ENCODE measurements at regions not wholly inside any gene's neighbourhood (a gene's known extent, or its start where the extent isn't known, plus 50 kb on each side); places are given as distances from the start of the nearest gene placed in this dataset.
"Not testable (repeated sequence)": the region's sequence is repeated elsewhere in the genome, so short reads cannot be mapped to it uniquely, and the experiment has no call there.

- not testable (repeated sequence) for H3K4me1 ChIP-seq (ENCODE audit: control insufficient read depth, insufficient read depth, low read depth, low read length); H2BK15ac ChIP-seq (ENCODE audit: low read depth, poor library complexity, severe bottlenecking); H4K8ac ChIP-seq (ENCODE audit: low read length); H3K79me1 ChIP-seq (replicated peaks; ENCODE audit: low read length, poor library complexity, severe bottlenecking); H4K91ac ChIP-seq (ENCODE audit: low read length); H2AK5ac ChIP-seq (ENCODE audit: low read length, severe bottlenecking); H3K4ac ChIP-seq (ENCODE audit: low read depth in 1 of 2, low read length in 2 of 2); H3K4me3 ChIP-seq (ENCODE audit: insufficient read depth in 1 of 2, low read depth in 1 of 2, low read length in 2 of 2); H3K18ac ChIP-seq (ENCODE audit: low read depth in 1 of 2, low read length in 2 of 2); H3K9ac ChIP-seq (ENCODE audit: low read length); H3K14ac ChIP-seq (ENCODE audit: low read length in 2 of 2); H2BK5ac ChIP-seq (ENCODE audit: low read depth, low read length, poor library complexity, severe bottlenecking); H3K23ac ChIP-seq (ENCODE audit: low read length in 2 of 2); H3K27ac ChIP-seq (ENCODE audit: low read length, poor library complexity, severe bottlenecking); H3K9me3 ChIP-seq (ENCODE audit: control insufficient read depth, low read length); H2BK12ac ChIP-seq (ENCODE audit: low read length in 2 of 2); H3K36me3 ChIP-seq (ENCODE audit: control insufficient read depth in 1 of 2, insufficient read depth in 2 of 2, low read depth in 1 of 2, low read length in 2 of 2); H2BK120ac ChIP-seq (ENCODE audit: low read depth, low read length); DNase-seq; H3K4me2 ChIP-seq (ENCODE audit: low read length, poor library complexity, severe bottlenecking); H2AFZ ChIP-seq (ENCODE audit: low read depth, low read length); H3K27me3 ChIP-seq (ENCODE audit: control insufficient read depth in 1 of 2, insufficient read depth in 1 of 2, low read length in 2 of 2)
- WGBS = 57% methylated on average over 1 of the region's 1 CpG
These were observed 391.8 kb downstream of the NPIPA7 start for GRCh38 chr16:16770717-16771116.

GRCh38 chr16:16774389-16774788, 395.4 kb downstream of the NPIPA7 start:
- no peak overlapping the region for H2BK12ac ChIP-seq (ENCODE audit: low read length in 2 of 2)
- no peak overlapping the region for H3K4me3 ChIP-seq (ENCODE audit: insufficient read depth in 1 of 2, low read depth in 1 of 2, low read length in 2 of 2)
- H4K8ac ChIP-seq (ENCODE audit: low read length) = no peak overlapping the region
- peaks cover 3% of the 10 kb centered on the region for H3K9me3 ChIP-seq (ENCODE audit: control insufficient read depth, low read length)
- no peak for DNase-seq
- H3K27me3 ChIP-seq (ENCODE audit: control insufficient read depth in 1 of 2, insufficient read depth in 1 of 2, low read length in 2 of 2) = no peaks in the 10 kb centered on the region
- H3K18ac ChIP-seq (ENCODE audit: low read depth in 1 of 2, low read length in 2 of 2) = no peak overlapping the region
- no peak overlapping the region for H2AK5ac ChIP-seq (ENCODE audit: low read length, severe bottlenecking)
- H3K14ac ChIP-seq (ENCODE audit: low read length in 2 of 2) = no peak overlapping the region
- no peak overlapping the region for H2BK15ac ChIP-seq (ENCODE audit: low read depth, poor library complexity, severe bottlenecking)
- no peak overlapping the region for H3K4me2 ChIP-seq (ENCODE audit: low read length, poor library complexity, severe bottlenecking)
- no peak overlapping the region for H3K9ac ChIP-seq (ENCODE audit: low read length)
- H2BK120ac ChIP-seq (ENCODE audit: low read depth, low read length) = no peak overlapping the region
- H2BK5ac ChIP-seq (ENCODE audit: low read depth, low read length, poor library complexity, severe bottlenecking) = no peak overlapping the region
- no peaks in the 10 kb centered on the region for H3K4me1 ChIP-seq (ENCODE audit: control insufficient read depth, insufficient read depth, low read depth, low read length)
- H4K91ac ChIP-seq (ENCODE audit: low read length) = no peak overlapping the region
- no peak overlapping the region for H3K27ac ChIP-seq (ENCODE audit: low read length, poor library complexity, severe bottlenecking)
- WGBS = 45% methylated on average over 4 of the region's 5 CpGs
- no peak overlapping the region for H3K23ac ChIP-seq (ENCODE audit: low read length in 2 of 2)
- H3K4ac ChIP-seq (ENCODE audit: low read depth in 1 of 2, low read length in 2 of 2) = no peak overlapping the region
- H3K36me3 ChIP-seq (ENCODE audit: control insufficient read depth in 1 of 2, insufficient read depth in 2 of 2, low read depth in 1 of 2, low read length in 2 of 2) = no peaks in the 10 kb centered on the region
- H3K79me1 ChIP-seq (replicated peaks; ENCODE audit: low read length, poor library complexity, severe bottlenecking) = no peaks in the 10 kb centered on the region
- no peak overlapping the region for H2AFZ ChIP-seq (ENCODE audit: low read depth, low read length)

- Histone ChIP-seq H3K9me3 (ENCODE audit: control insufficient read depth, low read length) (peaks cover 3% of the 10 kb centered on the region), H3K9ac (ENCODE audit: low read length) (no peak overlapping the region), H4K91ac (ENCODE audit: low read length) (no peak overlapping the region), H3K14ac (ENCODE audit: low read length in 2 of 2) (no peak overlapping the region), H3K23ac (ENCODE audit: low read length in 2 of 2) (no peak overlapping the region), H2BK12ac (ENCODE audit: low read length in 2 of 2) (no peak overlapping the region), H2AK5ac (ENCODE audit: low read length, severe bottlenecking) (no peak overlapping the region), H3K36me3 (ENCODE audit: control insufficient read depth in 1 of 2, insufficient read depth in 2 of 2, low read depth in 1 of 2, low read length in 2 of 2) (no peaks in the 10 kb centered on the region), H2BK5ac (ENCODE audit: low read depth, low read length, poor library complexity, severe bottlenecking) (no peak overlapping the region), H2BK120ac (ENCODE audit: low read depth, low read length) (no peak overlapping the region), H3K4me3 (ENCODE audit: insufficient read depth in 1 of 2, low read depth in 1 of 2, low read length in 2 of 2) (no peak overlapping the region), H3K27me3 (ENCODE audit: control insufficient read depth in 1 of 2, insufficient read depth in 1 of 2, low read length in 2 of 2) (no peaks in the 10 kb centered on the region), H2AFZ (ENCODE audit: low read depth, low read length) (no peak overlapping the region), H3K18ac (ENCODE audit: low read depth in 1 of 2, low read length in 2 of 2) (no peak overlapping the region), H2BK15ac (ENCODE audit: low read depth, poor library complexity, severe bottlenecking) (no peak overlapping the region), H3K4me1 (ENCODE audit: control insufficient read depth, insufficient read depth, low read depth, low read length) (no peaks in the 10 kb centered on the region), H4K8ac (ENCODE audit: low read length) (no peak overlapping the region), H3K4me2 (ENCODE audit: low read length, poor library complexity, severe bottlenecking) (no peak overlapping the region), H3K4ac (ENCODE audit: low read depth in 1 of 2, low read length in 2 of 2) (no peak overlapping the region), H3K79me1 (replicated peaks; ENCODE audit: low read length, poor library complexity, severe bottlenecking) (no peaks in the 10 kb centered on the region), H3K27ac (ENCODE audit: low read length, poor library complexity, severe bottlenecking) (no peak overlapping the region)
- WGBS = 60% methylated on average over 1 of the region's 1 CpG
- no peak for DNase-seq
These were observed 399.4 kb downstream of the NPIPA7 start for GRCh38 chr16:16778332-16778731.

GRCh38 chr16:16780588-16780987, 401.6 kb downstream of the NPIPA7 start:
- Histone ChIP-seq H3K18ac (ENCODE audit: low read depth in 1 of 2, low read length in 2 of 2) (no peak overlapping the region), H3K79me1 (replicated peaks; ENCODE audit: low read length, poor library complexity, severe bottlenecking) (no peaks in the 10 kb centered on the region), H2BK12ac (ENCODE audit: low read length in 2 of 2) (no peak overlapping the region), H2BK120ac (ENCODE audit: low read depth, low read length) (no peak overlapping the region), H4K8ac (ENCODE audit: low read length) (no peak overlapping the region), H2AFZ (ENCODE audit: low read depth, low read length) (no peak overlapping the region), H3K9ac (ENCODE audit: low read length) (no peak overlapping the region), H3K27me3 (ENCODE audit: control insufficient read depth in 1 of 2, insufficient read depth in 1 of 2, low read length in 2 of 2) (no peaks in the 10 kb centered on the region), H3K36me3 (ENCODE audit: control insufficient read depth in 1 of 2, insufficient read depth in 2 of 2, low read depth in 1 of 2, low read length in 2 of 2) (no peaks in the 10 kb centered on the region), H3K4ac (ENCODE audit: low read depth in 1 of 2, low read length in 2 of 2) (no peak overlapping the region), H2BK15ac (ENCODE audit: low read depth, poor library complexity, severe bottlenecking) (no peak overlapping the region), H3K14ac (ENCODE audit: low read length in 2 of 2) (no peak overlapping the region), H4K91ac (ENCODE audit: low read length) (no peak overlapping the region), H3K4me3 (ENCODE audit: insufficient read depth in 1 of 2, low read depth in 1 of 2, low read length in 2 of 2) (no peak overlapping the region), H2AK5ac (ENCODE audit: low read length, severe bottlenecking) (no peak overlapping the region), H3K4me1 (ENCODE audit: control insufficient read depth, insufficient read depth, low read depth, low read length) (no peaks in the 10 kb centered on the region), H3K23ac (ENCODE audit: low read length in 2 of 2) (no peak overlapping the region), H3K27ac (ENCODE audit: low read length, poor library complexity, severe bottlenecking) (no peak overlapping the region), H2BK5ac (ENCODE audit: low read depth, low read length, poor library complexity, severe bottlenecking) (no peak overlapping the region), H3K4me2 (ENCODE audit: low read length, poor library complexity, severe bottlenecking) (no peak overlapping the region), H3K9me3 (ENCODE audit: control insufficient read depth, low read length) (peaks cover 3% of the 10 kb centered on the region)
- no peak for DNase-seq
- 1% methylated on average over 2 of the region's 4 CpGs for WGBS
